ENCODE measurements at regions not wholly inside any gene's neighbourhood (a gene's known extent, or its start where the extent isn't known, plus 50 kb on each side); places are given as distances from the start of the nearest gene placed in this dataset.
"Not testable (repeated sequence)": the region's sequence is repeated elsewhere in the genome, so short reads cannot be mapped to it uniquely, and the experiment has no call there.

GRCh38 chr17:6255322-6255721 is 179.6 kb downstream of the AIPL1 start (continued):
- TF ChIP-seq ZBTB1 (tag by site-specific recombination; IDR thresholded peaks at IDR 0.05) (no peak), ZNF132 (tag by site-specific recombination; IDR thresholded peaks at IDR 0.05; ENCODE audit: borderline replicate concordance) (no peak), KLF16 (tag by site-specific recombination; IDR thresholded peaks at IDR 0.05) (no peak), ZNF26 (tag by site-specific recombination; IDR thresholded peaks at IDR 0.05) (no peak), ZNF211 (tag by site-specific recombination; IDR thresholded peaks at IDR 0.05; ENCODE audit: low read depth) (no peak), ZNF239 (tag by site-specific recombination; IDR thresholded peaks at IDR 0.05) (no peak)

GRCh38 chr17:6254036-6254435 is 180.9 kb downstream of the AIPL1 start:
- ChIA-PET CTCF (interaction anchor here (1.1 kb wide), 1 partner anchor 211 kb away, joined by 3 read pairs; no protein-coding TSS in a partner anchor), POLR2A (no interaction called here)
- Histone ChIP-seq H3K4me3 (ENCODE audit: low read depth, low read length) (no peak overlapping the region), H3K36me3 (ENCODE audit: control insufficient read depth in 2 of 2, insufficient read depth in 1 of 2, low read length in 2 of 2) (no peaks in the 10 kb centered on the region), H3K27ac (ENCODE audit: extremely low read depth, low read depth, low read length) (no peak overlapping the region), H3K4me1 (ENCODE audit: control insufficient read depth, insufficient read depth, low read length) (no peaks in the 10 kb centered on the region), H3K9me3 (ENCODE audit: control insufficient read depth, insufficient read depth, low read depth, low read length) (no peaks in the 10 kb centered on the region)
- no peak for TF ChIP-seq ZSCAN23 (tag by site-specific recombination; IDR thresholded peaks at IDR 0.05)
- no peak for TF ChIP-seq ZNF146 (tag by site-specific recombination; IDR thresholded peaks at IDR 0.05)

- H3K4me1 ChIP-seq (ENCODE audit: control insufficient read depth, insufficient read depth, low read length); POLR2A ChIA-PET; H3K4me3 ChIP-seq (ENCODE audit: low read depth, low read length); H3K36me3 ChIP-seq (ENCODE audit: control insufficient read depth in 2 of 2, insufficient read depth in 1 of 2, low read length in 2 of 2); H3K9me3 ChIP-seq (ENCODE audit: control insufficient read depth, insufficient read depth, low read depth, low read length); H3K27ac ChIP-seq (ENCODE audit: extremely low read depth, low read depth, low read length); CTCF ChIA-PET: not testable (repeated sequence)
Observed at GRCh38 chr17:6251640-6252039, 181.5 kb downstream of the WSCD1 start.

- CTCF ChIA-PET: interaction anchor here (0.8 kb wide), 1 partner anchor 25 kb away, joined by 3 read pairs; no protein-coding TSS in a partner anchor
Observed at GRCh38 chr17:6249732-6250131, 179.6 kb downstream of the WSCD1 start.

GRCh38 chr17:6248061-6248460 is 177.9 kb downstream of the WSCD1 start:
- CTCF ChIA-PET: interaction anchor here (1.2 kb wide), 1 partner anchor 8 kb away, joined by 4 read pairs; no protein-coding TSS in a partner anchor
- TF ChIP-seq ZNF174 (tag by site-specific recombination; IDR thresholded peaks at IDR 0.05) (no peak), PRDM6 (tag by site-specific recombination; IDR thresholded peaks at IDR 0.05) (no peak), ZNF692 (tag by site-specific recombination; IDR thresholded peaks at IDR 0.05) (no peak), ZNF548 (tag by site-specific recombination; IDR thresholded peaks at IDR 0.05) (no peak), ZNF514 (tag by site-specific recombination; IDR thresholded peaks at IDR 0.05) (no peak), ZNF701 (tag by site-specific recombination; IDR thresholded peaks at IDR 0.05) (no peak), ZNF623 (tag by site-specific recombination; IDR thresholded peaks at IDR 0.05) (no peak)
- H3K4me3 ChIP-seq (ENCODE audit: low read depth, low read length): no peak overlapping the region
- POLR2A ChIA-PET: no interaction called here
- H3K4me1 ChIP-seq (ENCODE audit: control insufficient read depth, insufficient read depth, low read length): no peaks in the 10 kb centered on the region
- H3K27ac ChIP-seq (ENCODE audit: extremely low read depth, low read depth, low read length): no peak overlapping the region
- H3K9me3 ChIP-seq (ENCODE audit: control insufficient read depth, insufficient read depth, low read depth, low read length): no peaks in the 10 kb centered on the region
- H3K36me3 ChIP-seq (ENCODE audit: control insufficient read depth in 2 of 2, insufficient read depth in 1 of 2, low read length in 2 of 2): no peaks in the 10 kb centered on the region

More at GRCh38 chr17:6249732-6250131, 179.6 kb downstream of the WSCD1 start:
- no peak for TF ChIP-seq KLF8 (tag by site-specific recombination; IDR thresholded peaks at IDR 0.05)
- TF ChIP-seq FEZF1 (tag by site-specific recombination; IDR thresholded peaks at IDR 0.05): no peak
- TF ChIP-seq ZNF571 (tag by site-specific recombination; IDR thresholded peaks at IDR 0.05): no peak
- no peak for TF ChIP-seq HOXD13 (CRISPR knock-in tag; IDR thresholded peaks at IDR 0.05; ENCODE audit: borderline replicate concordance)
- no peak for TF ChIP-seq MEIS1 (CRISPR knock-in tag; IDR thresholded peaks at IDR 0.05; ENCODE audit: borderline replicate concordance)
- TF ChIP-seq ZNF792 (tag by site-specific recombination; IDR thresholded peaks at IDR 0.05): no peak
- no peak for TF ChIP-seq ZNF114 (tag by site-specific recombination; IDR thresholded peaks at IDR 0.05)
- no peak for TF ChIP-seq ZNF624 (tag by site-specific recombination; IDR thresholded peaks at IDR 0.05)
- TF ChIP-seq ZNF335 (tag by site-specific recombination; conservative IDR thresholded peaks at IDR 0.05): no peak
- no peak for TF ChIP-seq ZNF830 (tag by site-specific recombination; IDR thresholded peaks at IDR 0.05; ENCODE audit: low read depth)
- H3K36me3 ChIP-seq (ENCODE audit: control insufficient read depth in 2 of 2, insufficient read depth in 1 of 2, low read length in 2 of 2): no peaks in the 10 kb centered on the region
- no peak overlapping the region for H3K4me3 ChIP-seq (ENCODE audit: low read depth, low read length)
- no peaks in the 10 kb centered on the region for H3K9me3 ChIP-seq (ENCODE audit: control insufficient read depth, insufficient read depth, low read depth, low read length)
- H3K4me1 ChIP-seq (ENCODE audit: control insufficient read depth, insufficient read depth, low read length): no peaks in the 10 kb centered on the region
- POLR2A ChIA-PET: no interaction called here
- no peak overlapping the region for H3K27ac ChIP-seq (ENCODE audit: extremely low read depth, low read depth, low read length)
